Subcutaneous abdominal adipose tissue (tissue), 5 donors: ENCODE measurements at regions not wholly inside any gene's neighbourhood (a gene's known extent, or its start where the extent isn't known, plus 50 kb on each side); places are given as distances from the start of the nearest gene placed in this dataset.
A peak's percentile ranks its signal among the peaks of the same experiment; 100 is the strongest.
"Not testable (repeated sequence)": the region's sequence is repeated elsewhere in the genome, so short reads cannot be mapped to it uniquely, and the experiment has no call there.

ENCODE experiments used
- H3K27ac ChIP-seq: one replicate; pipeline ENCODE4 v1.7.0; 2013; ENCODE audit warnings: low read depth, mild to moderate bottlenecking, inconsistent platforms, low read length, moderate library complexity
- H3K27me3 ChIP-seq, 5 donors: one replicate each; pipeline ENCODE4 v1.7.0; 2013; ENCODE audit warnings: low read length in 5 of 5, inconsistent platforms in 1 of 5; ENCODE audit not compliant: control insufficient read depth in 5 of 5, insufficient read depth in 4 of 5
- H3K36me3 ChIP-seq, 5 donors: one replicate each; pipeline ENCODE4 v1.7.0; 2013; ENCODE audit warnings: low read length in 5 of 5; ENCODE audit not compliant: control insufficient read depth in 5 of 5, insufficient read depth in 5 of 5
- H3K4me1 ChIP-seq, 5 donors: one replicate each; pipeline ENCODE4 v1.7.0; 2013; ENCODE audit warnings: low read length in 5 of 5, mild to moderate bottlenecking in 3 of 5, moderate library complexity in 1 of 5; ENCODE audit not compliant: control insufficient read depth in 5 of 5, insufficient read depth in 5 of 5
- H3K4me3 ChIP-seq, 5 donors: one replicate each; pipeline ENCODE4 v1.7.0; 2013; ENCODE audit warnings: low read length in 5 of 5, low read depth in 1 of 5
- H3K9ac ChIP-seq, 5 donors: one replicate each; pipeline ENCODE4 v1.7.0; 2013; ENCODE audit warnings: low read length in 5 of 5, mild to moderate bottlenecking in 4 of 5, moderate library complexity in 3 of 5
- H3K9me3 ChIP-seq, 5 donors: one replicate each; pipeline ENCODE4 v1.7.0; 2013; ENCODE audit warnings: low read length in 5 of 5; ENCODE audit not compliant: control insufficient read depth in 5 of 5
- donor health status: healthy.
- donor health status: healthy.
- donor health status: healthy.
- donor health status: healthy.
- donor health status: healthy.

GRCh38 chr6:74356391-74356790, 660.4 kb downstream of the CD109 start:
- Histone ChIP-seq H3K36me3 (no peaks in the 10 kb centered on the region), H3K27ac (no peak overlapping the region)

GRCh38 chr6:74346936-74347535, 651.0 kb downstream of the CD109 start:
- H3K27ac ChIP-seq: no peak overlapping the region
- H3K27me3 ChIP-seq: no peaks in the 10 kb centered on the region
- no peak overlapping the region for H3K4me3 ChIP-seq
- H3K36me3 ChIP-seq: no peaks in the 10 kb centered on the region
- H3K4me1 ChIP-seq: no peaks in the 10 kb centered on the region
- no peak overlapping the region for H3K9ac ChIP-seq
- H3K9me3 ChIP-seq: no peaks in the 10 kb centered on the region

More at GRCh38 chr6:74356391-74356790, 660.4 kb downstream of the CD109 start:
- Histone ChIP-seq H3K4me3 (no peak overlapping the region), H3K9me3 (no peaks in the 10 kb centered on the region), H3K27me3 (no peaks in the 10 kb centered on the region), H3K9ac (no peak overlapping the region), H3K4me1 (no peaks in the 10 kb centered on the region)

- Histone ChIP-seq H3K9ac (no peak overlapping the region), H3K36me3 (no peaks in the 10 kb centered on the region), H3K27ac (no peak overlapping the region), H3K4me3 (no peak overlapping the region), H3K4me1 (no peaks in the 10 kb centered on the region), H3K9me3 (no peaks in the 10 kb centered on the region), H3K27me3 (no peaks in the 10 kb centered on the region)
These were observed 647.8 kb downstream of the CD109 start for GRCh38 chr6:74343804-74344203.

- not testable (repeated sequence) for H3K27me3 ChIP-seq, H3K9ac ChIP-seq, H3K27ac ChIP-seq, H3K36me3 ChIP-seq, H3K4me3 ChIP-seq, H3K4me1 ChIP-seq, H3K9me3 ChIP-seq
These were observed 647.3 kb downstream of the CD109 start for GRCh38 chr6:74343321-74343720.

- no peak overlapping the region for H3K27ac ChIP-seq
- no peaks in the 10 kb centered on the region for H3K36me3 ChIP-seq
- no peak overlapping the region for H3K4me3 ChIP-seq
- H3K9me3 ChIP-seq: no peaks in the 10 kb centered on the region
- no peaks in the 10 kb centered on the region for H3K27me3 ChIP-seq
- no peaks in the 10 kb centered on the region for H3K4me1 ChIP-seq
- no peak overlapping the region for H3K9ac ChIP-seq
These were observed 638.7 kb downstream of the CD109 start for GRCh38 chr6:74334722-74335121.

GRCh38 chr6:74333406-74333805, 637.4 kb downstream of the CD109 start:
- Histone ChIP-seq H3K27ac (no peak overlapping the region), H3K4me3 (no peak overlapping the region), H3K4me1 (no peaks in the 10 kb centered on the region), H3K9ac (no peak overlapping the region), H3K9me3 (no peaks in the 10 kb centered on the region), H3K36me3 (no peaks in the 10 kb centered on the region), H3K27me3 (no peaks in the 10 kb centered on the region)

- Histone ChIP-seq H3K9ac (no peak overlapping the region), H3K4me3 (no peak overlapping the region), H3K36me3 (no peaks in the 10 kb centered on the region), H3K27ac (peak overlapping the region; percentile 21), H3K4me1 (peaks cover 0 to 11% (median 5%) of the 10 kb centered on the region in 5 donors), H3K27me3 (no peaks in the 10 kb centered on the region), H3K9me3 (no peaks in the 10 kb centered on the region)
These were observed 624.7 kb downstream of the CD109 start for GRCh38 chr6:74320715-74321114.

- Histone ChIP-seq H3K4me1 (peaks cover 0 to 11% (median 5%) of the 10 kb centered on the region in 5 donors), H3K27me3 (no peaks in the 10 kb centered on the region), H3K9me3 (no peaks in the 10 kb centered on the region), H3K4me3 (no peak overlapping the region), H3K36me3 (no peaks in the 10 kb centered on the region), H3K9ac (no peak overlapping the region), H3K27ac (peak overlapping the region; percentile 21)
These were observed 624.1 kb downstream of the CD109 start for GRCh38 chr6:74320074-74320473.

GRCh38 chr6:74319292-74319691, 623.3 kb downstream of the CD109 start:
- peaks cover 0 to 11% (median 5%) of the 10 kb centered on the region in 5 donors for H3K4me1 ChIP-seq
- no peak overlapping the region for H3K27ac ChIP-seq

GRCh38 chr6:74318738-74319137, 622.7 kb downstream of the CD109 start:
- H3K9me3 ChIP-seq: no peaks in the 10 kb centered on the region
- H3K9ac ChIP-seq: no peak overlapping the region
- H3K27ac ChIP-seq: no peak overlapping the region
- H3K4me1 ChIP-seq: peaks cover 0 to 11% (median 5%) of the 10 kb centered on the region in 5 donors
- no peaks in the 10 kb centered on the region for H3K36me3 ChIP-seq
- H3K27me3 ChIP-seq: no peaks in the 10 kb centered on the region
- H3K4me3 ChIP-seq: no peak overlapping the region

More at GRCh38 chr6:74319292-74319691, 623.3 kb downstream of the CD109 start:
- Histone ChIP-seq H3K9ac (no peak overlapping the region), H3K4me3 (no peak overlapping the region), H3K36me3 (no peaks in the 10 kb centered on the region), H3K9me3 (no peaks in the 10 kb centered on the region), H3K27me3 (no peaks in the 10 kb centered on the region)
